ENCODE measurements at regions not wholly inside any gene's neighbourhood (a gene's known extent, or its start where the extent isn't known, plus 50 kb on each side); places are given as distances from the start of the nearest gene placed in this dataset.

- no peak for DNase-seq (ENCODE audit: low spot score in 2 of 2)
- no peaks in the 10 kb centered on the region for H3K27me3 ChIP-seq
- H3K4me1 ChIP-seq = no peaks in the 10 kb centered on the region
- H3K27ac ChIP-seq = no peak overlapping the region
- no peak overlapping the region for H3K4me3 ChIP-seq
- no peaks in the 10 kb centered on the region for H3K9me3 ChIP-seq
- intact Hi-C loops (cut with DNase I) = no loop called here
- no peak for TF ChIP-seq CTCF (IDR thresholded peaks at IDR 0.05)
- H3K36me3 ChIP-seq = no peaks in the 10 kb centered on the region
Observed at GRCh38 chr14:106599209-106599608, 1072.8 kb downstream of the TMEM121 start.

GRCh38 chr14:106605548-106606448 lies 1079.4 kb downstream of the TMEM121 start:
- H3K36me3 ChIP-seq = no peaks in the 10 kb centered on the region
- intact Hi-C loops (cut with DNase I) = no loop called here
- no peaks in the 10 kb centered on the region for H3K9me3 ChIP-seq
- no peaks in the 10 kb centered on the region for H3K27me3 ChIP-seq
- H3K4me1 ChIP-seq = no peaks in the 10 kb centered on the region
- DNase-seq (ENCODE audit: low spot score in 2 of 2) = no peak
- TF ChIP-seq CTCF (IDR thresholded peaks at IDR 0.05) = no peak
- H3K4me3 ChIP-seq = no peak overlapping the region
- no peak overlapping the region for H3K27ac ChIP-seq

GRCh38 chr14:106606936-106607335 lies 1080.6 kb downstream of the TMEM121 start:
- TF ChIP-seq CTCF (IDR thresholded peaks at IDR 0.05) = no peak
- H3K27me3 ChIP-seq = no peaks in the 10 kb centered on the region
- intact Hi-C loops (cut with DNase I) = no loop called here
- no peaks in the 10 kb centered on the region for H3K9me3 ChIP-seq
- DNase-seq (ENCODE audit: low spot score in 2 of 2) = no peak
- H3K4me3 ChIP-seq = no peak overlapping the region
- H3K27ac ChIP-seq = no peak overlapping the region
- no peaks in the 10 kb centered on the region for H3K36me3 ChIP-seq
- no peaks in the 10 kb centered on the region for H3K4me1 ChIP-seq

GRCh38 chr14:106610691-106611090 lies 1084.3 kb downstream of the TMEM121 start:
- intact Hi-C loops (cut with DNase I) = no loop called here
- DNase-seq (ENCODE audit: low spot score in 2 of 2) = no peak
- Histone ChIP-seq H3K27me3 (no peaks in the 10 kb centered on the region), H3K4me1 (no peaks in the 10 kb centered on the region), H3K36me3 (no peaks in the 10 kb centered on the region), H3K4me3 (no peak overlapping the region), H3K9me3 (no peaks in the 10 kb centered on the region), H3K27ac (no peak overlapping the region)
- no peak for TF ChIP-seq CTCF (IDR thresholded peaks at IDR 0.05)

GRCh38 chr14:106613256-106613655 lies 1086.9 kb downstream of the TMEM121 start:
- DNase-seq (ENCODE audit: low spot score in 2 of 2) = no peak
- H3K36me3 ChIP-seq = no peaks in the 10 kb centered on the region
- no peak overlapping the region for H3K4me3 ChIP-seq
- H3K27me3 ChIP-seq = no peaks in the 10 kb centered on the region
- TF ChIP-seq CTCF (IDR thresholded peaks at IDR 0.05) = no peak
- H3K27ac ChIP-seq = no peak overlapping the region
- intact Hi-C loops (cut with DNase I) = no loop called here
- H3K9me3 ChIP-seq = no peaks in the 10 kb centered on the region
- H3K4me1 ChIP-seq = no peaks in the 10 kb centered on the region

Data from ascending aorta (tissue), 2 donors.